HG02981 (cell line): ENCODE measurements at regions not wholly inside any gene's neighbourhood (a gene's known extent, or its start where the extent isn't known, plus 50 kb on each side); places are given as distances from the start of the nearest gene placed in this dataset.
"Not testable (repeated sequence)": the region's sequence is repeated elsewhere in the genome, so short reads cannot be mapped to it uniquely, and the experiment has no call there.

Experiments
- ATAC-seq: cut with Tn5 transposase; IDR thresholded peaks from one replicate; pipeline ENCODE4 v1.9.1; 2021; ENCODE audit warnings: mild to moderate bottlenecking, moderate library complexity; ENCODE audit not compliant: unreplicated experiment

GRCh38 chr21:27870755-27871154, 903.9 kb upstream of the ADAMTS5 start:
- ATAC-seq = not testable (repeated sequence)

DNA sequence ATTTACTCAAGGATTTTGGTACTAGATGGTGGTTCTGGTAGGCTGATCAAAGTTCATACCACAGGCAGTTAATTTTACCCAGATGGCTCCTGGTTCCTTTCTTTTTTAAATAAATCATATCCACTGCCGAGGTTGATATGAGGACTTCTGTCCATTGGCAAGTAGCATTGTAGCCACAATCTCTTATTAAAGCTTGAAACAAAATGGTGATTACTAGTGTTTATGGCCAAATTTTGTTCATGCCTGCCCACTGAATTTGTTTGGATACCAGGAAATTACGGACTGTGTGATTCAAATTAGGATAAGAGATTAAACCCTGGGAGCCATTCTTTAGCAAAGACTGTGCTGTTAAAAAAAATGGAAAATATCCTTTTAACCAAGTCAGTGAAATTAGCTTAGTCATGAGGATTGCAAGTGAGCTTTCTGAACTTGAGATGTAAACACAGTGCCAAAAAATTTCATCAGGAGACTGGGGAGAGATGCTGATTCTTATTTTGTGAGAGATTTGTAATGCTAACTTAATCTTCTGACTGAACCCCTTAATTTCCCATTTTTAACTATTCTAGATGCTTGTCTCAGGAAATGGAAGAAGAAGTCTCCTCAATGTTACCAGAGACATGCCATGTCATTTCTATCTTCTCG, 893.5 kb upstream of the ADAMTS5 start:
- not testable (repeated sequence) for ATAC-seq

DNA sequence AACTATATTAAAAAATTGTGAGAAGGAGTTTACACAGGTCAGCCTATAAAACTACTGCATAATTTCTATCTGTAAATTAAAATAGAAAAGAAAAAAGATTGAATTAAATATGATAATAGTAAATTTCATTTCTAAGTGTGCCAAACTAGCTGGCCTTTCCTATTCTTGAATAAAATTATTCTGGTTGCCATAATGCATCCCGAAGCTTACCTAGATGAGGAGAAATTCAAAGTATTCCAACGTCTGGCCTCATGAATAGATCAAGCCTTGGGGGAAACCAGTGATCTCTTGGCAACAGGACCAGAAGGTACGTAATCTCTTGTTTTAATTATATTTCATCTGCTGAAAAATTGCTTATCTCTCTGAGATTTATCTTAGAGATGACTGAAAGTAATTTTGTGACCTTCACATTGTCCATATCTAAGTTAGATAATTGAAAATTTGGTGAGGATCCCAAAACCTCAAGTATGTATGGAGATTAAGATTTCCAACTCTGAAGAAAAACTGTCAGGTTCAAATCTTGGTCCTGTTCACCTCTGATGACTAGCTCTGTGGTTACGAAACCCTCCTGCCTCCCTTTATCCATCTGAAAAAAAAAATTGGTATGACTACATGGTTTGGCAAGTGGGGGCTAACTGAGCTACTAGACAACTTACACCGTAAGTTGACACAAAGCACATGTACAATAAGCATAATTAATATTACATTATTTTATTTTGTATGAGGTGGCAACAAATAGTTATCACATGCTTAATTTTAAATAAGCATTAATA, 891.4 kb upstream of the ADAMTS5 start:
- not testable (repeated sequence) for ATAC-seq

GRCh38 chr21:27856988-27857387, 890.1 kb upstream of the ADAMTS5 start:
- not testable (repeated sequence) for ATAC-seq

DNA sequence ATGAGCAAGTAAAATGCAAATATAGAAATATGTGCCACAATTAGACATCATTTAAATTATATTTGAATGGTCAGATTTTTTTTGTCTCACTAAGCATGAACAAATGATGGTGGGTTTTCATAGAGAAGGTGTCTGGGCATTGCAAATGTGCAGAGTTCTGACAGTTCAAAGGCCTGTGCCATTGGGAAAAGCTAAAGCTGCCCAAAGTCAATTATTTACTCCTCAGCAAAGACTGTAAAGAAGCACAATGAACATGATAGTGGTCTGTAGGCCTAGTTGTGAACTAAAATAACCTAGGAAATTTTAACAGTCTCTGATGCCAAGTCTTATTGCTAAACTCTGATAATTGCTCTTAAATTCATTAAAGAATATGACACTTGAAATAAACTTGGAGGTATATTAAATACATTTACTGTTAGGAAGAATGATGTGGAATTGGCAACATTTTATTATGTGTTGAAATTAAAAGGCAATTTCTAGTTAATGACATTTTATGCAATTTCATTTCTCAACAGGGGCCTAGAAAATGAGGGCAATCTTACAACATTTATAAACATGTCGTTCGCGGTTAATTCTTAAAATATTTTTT, 874.3 kb upstream of the ADAMTS5 start:
- ATAC-seq = no peak

DNA sequence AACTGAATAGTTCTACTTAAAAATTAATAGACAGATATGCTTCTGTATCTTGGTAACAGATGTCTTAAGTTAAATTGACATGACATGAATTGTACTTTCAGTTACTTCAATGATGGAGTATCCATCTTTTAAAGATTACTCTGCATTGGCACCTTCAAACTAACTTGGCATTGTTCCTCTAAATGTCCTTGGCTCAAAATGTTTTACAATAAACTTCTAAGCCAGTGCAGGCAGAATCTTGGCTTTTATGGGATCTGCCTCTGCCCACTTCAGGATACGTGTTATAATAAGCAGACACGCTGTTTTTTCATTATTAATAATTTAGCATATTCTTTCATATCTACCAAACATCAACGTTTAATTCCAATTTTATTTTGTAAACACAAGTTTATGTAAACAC, 873.4 kb upstream of the ADAMTS5 start:
- ATAC-seq = no peak

GRCh38 chr21:27839512-27840115, 872.7 kb upstream of the ADAMTS5 start:
- ATAC-seq = no peak

DNA sequence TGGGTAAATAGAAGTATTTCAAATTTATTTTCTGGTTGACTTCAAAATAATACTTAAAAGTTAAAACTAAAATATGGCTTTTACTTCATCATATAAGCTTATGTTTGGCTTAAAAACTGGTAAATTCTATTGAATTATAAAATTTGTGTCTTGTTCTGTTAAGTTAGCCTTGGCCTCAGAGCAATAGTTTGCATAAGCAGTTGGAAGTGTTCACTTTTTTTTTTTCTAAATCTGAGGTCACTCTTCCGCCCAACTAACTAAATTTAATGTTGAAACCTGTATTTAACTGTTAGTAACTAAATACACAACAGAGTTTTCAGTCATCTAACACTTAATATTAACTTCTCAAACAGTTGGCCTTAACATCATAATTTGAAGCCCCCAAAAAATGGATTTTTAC, 871.7 kb upstream of the ADAMTS5 start:
- ATAC-seq = no peak

DNA sequence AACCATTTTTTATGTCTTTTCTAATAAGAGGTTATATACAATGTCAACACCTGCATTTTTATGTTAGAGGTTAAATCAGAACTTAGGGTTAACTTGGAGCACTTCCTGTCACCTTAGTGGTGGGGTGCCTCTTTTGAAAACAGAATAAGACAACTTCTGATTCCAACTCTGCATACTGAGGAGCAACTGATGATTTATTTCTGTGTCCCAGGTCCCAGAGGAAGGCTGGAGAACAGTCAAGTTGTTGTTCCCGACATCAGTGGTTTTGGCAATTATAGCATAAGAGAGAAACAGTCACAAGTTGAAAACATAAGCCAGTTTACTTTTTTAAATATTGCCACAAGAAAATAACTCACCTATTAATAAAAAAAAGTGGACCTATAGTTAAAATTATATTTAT, 871.0 kb upstream of the ADAMTS5 start:
- ATAC-seq = no peak

- ATAC-seq = no peak
These were observed 866.4 kb upstream of the ADAMTS5 start for GRCh38 chr21:27833298-27833697.

DNA sequence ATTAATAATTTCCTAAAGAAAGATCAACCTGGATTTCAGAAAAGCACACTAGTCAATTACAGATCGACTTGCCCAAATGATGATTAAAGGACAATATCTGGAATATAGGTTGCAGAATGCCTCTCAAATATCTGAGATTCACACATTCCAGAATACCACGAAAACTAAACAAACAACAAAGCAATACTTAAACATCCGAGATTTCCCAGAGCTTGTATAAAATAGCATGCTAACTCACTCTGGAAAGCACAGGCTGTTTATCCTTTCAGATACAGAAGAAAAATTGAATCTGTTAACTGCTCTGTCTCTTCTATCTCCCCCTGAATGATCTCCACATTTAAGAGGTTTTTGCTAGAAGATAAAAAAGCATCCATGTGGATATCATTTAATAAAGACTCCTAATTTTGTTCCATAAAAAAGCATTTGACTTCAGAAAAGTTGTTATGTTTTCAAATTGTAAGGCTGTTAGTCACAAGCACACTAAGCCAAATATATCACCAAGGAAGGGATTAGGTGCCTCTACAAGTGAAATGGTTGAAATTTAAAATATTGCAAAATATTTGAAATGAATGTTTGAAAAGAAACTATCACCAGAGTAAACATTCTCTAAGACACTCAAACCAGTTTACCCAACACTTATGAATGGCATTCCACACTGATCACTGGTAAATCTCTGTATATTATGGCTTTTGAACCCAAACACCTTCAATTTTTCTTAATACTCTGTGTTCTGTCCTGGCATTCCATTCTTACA, 865.1 kb upstream of the ADAMTS5 start:
- ATAC-seq = no peak

DNA sequence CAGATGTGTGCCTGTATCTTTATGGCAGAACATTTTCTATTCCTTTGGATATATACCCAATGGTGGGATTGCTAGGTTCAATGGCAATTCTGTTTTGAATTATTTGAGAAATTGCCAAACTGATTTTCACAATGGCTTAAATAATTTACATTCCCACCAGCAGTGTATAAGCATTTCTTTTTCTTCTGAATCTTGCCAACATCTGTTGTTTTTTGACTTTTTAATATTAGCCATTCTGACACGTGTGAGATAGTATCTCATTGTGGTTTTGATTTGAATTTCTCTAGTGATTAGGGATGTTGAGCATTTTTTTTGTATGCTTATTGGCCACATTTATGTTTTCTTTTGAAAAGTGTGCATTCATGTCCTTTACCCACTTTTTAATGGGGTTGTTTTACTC, 864.3 kb upstream of the ADAMTS5 start:
- ATAC-seq = no peak

DNA sequence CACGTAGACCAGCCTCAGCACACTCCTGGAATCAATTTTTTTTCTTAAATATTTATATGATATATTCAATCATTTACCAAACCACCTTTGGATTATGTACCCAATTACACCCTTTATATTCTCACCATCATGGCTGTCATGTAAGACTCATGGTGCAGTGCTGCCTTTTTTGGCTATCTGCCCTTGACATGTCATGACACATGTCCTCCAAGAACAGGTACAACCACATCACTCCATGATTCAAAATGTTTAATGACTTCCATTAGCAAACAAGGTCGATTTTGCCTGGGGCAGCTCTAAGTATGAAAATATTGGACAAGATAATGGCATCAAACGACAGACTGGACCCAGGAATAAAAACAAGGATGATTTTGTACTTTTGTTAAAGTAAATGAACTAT, 861.1 kb upstream of the ADAMTS5 start:
- ATAC-seq = no peak

DNA sequence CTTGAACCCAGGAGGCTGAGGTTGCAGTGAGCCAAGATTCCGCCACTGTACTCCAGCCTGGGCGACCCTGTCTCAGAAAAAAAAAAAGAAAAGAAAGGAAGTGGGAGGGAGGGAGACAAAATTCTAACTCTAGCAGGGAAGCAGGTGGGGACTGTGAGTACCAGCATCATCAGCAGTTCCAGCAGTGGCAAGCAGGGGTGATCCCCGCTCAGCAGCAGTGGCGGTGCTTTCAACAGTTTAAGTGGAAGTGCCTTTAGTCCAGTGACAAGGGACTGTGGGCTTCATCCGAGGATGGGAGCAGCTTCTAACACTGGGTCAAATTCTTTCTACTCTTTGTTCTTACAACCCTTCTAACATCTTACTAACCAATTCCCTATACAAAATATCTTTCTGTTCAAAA, 858.1 kb upstream of the ADAMTS5 start:
- no peak for ATAC-seq

GRCh38 chr21:27823652-27824201, 856.8 kb upstream of the ADAMTS5 start:
- no peak for ATAC-seq

DNA sequence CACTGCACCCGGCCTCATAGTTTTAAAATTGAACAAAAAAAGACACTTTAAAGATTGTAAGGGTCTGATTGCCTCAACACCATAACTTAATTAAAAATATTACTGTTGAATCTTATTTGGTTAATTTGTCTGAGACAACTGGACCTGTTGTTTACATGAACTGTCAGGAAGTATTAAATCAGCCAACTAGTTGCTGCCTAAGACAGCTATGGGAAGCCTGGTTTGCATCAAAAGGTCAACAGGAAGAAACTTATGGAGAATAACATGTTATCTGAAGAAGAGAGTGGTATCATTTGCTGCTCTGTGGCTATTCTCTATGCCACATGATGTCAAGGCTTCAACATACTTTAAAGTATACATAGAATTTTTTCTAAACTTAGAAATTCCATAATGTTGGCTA, 853.5 kb upstream of the ADAMTS5 start:
- no peak for ATAC-seq

- no peak for ATAC-seq
These were observed 852.4 kb upstream of the ADAMTS5 start for GRCh38 chr21:27819299-27819698.

DNA sequence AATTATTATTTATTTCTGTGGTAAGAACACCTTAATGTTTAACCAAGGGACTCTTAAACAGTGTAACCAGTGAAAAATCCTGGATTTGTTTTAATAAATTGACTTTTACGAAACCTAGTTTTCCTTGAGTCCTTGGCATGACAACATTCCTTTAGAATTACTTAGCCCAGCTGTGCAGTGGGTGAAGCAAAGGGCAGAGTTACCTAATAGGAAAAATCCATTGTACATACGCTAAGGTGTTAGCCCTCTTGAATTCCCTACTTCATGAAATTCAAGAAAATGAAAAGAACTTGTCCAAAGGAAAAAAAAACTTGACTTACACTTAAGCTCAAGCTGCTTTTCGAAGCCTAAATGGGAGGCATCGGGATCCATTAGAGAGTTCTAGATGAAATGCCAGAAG, 852.0 kb upstream of the ADAMTS5 start:
- ATAC-seq = no peak

- ATAC-seq = no peak
These were observed 851.2 kb upstream of the ADAMTS5 start for GRCh38 chr21:27817902-27818623.

DNA sequence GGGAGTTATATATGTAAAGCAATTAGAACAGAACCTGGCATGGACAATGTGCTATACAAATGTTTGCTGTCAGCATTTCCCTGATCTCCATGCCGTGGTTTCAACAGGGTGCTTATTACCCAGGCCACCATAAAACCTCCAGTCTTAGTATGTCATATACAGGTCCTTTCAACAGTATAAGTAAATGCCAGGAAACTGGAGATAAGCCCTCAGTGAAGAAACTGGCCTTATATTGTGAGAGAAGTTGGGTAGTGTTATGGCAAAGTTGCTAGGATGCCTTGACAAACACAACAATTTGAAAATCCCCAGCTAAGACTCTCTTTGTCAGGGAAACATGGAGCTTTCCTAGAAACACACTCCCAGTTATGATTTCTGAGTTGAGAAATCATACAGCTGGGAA, 850.2 kb upstream of the ADAMTS5 start:
- ATAC-seq = no peak
